Thyroid gland (tissue), 4 donors: ENCODE measurements at regions not wholly inside any gene's neighbourhood (a gene's known extent, or its start where the extent isn't known, plus 50 kb on each side); places are given as distances from the start of the nearest gene placed in this dataset.

Experiments
- CTCF ChIP-seq, 6 experiments: fragments of 200-600 bp in 3 of 6; fragments of 450-650 bp in 3 of 6; sonication (generic) in 3 of 6; IDR thresholded peaks; one replicate each; pipeline ENCODE4 v1.5.1; 2016 to 2019; ENCODE audit warnings: antibody characterized with exemption in 6 of 6, mild to moderate bottlenecking in 2 of 6, inconsistent platforms in 1 of 6, moderate library complexity in 1 of 6
- POLR2A ChIP-seq, 2 donors: fragments of 450-650 bp; IDR thresholded peaks; one replicate each; pipeline ENCODE4 v1.6.1; 2017; ENCODE audit warnings: antibody characterized with exemption in 2 of 2, mild to moderate bottlenecking in 2 of 2, moderate library complexity in 1 of 2

GRCh38 chr3:88480822-88481221, 331.1 kb downstream of the C3orf38 start:
- TF ChIP-seq CTCF (IDR thresholded peaks at IDR 0.05), result no peak
- no peak for TF ChIP-seq POLR2A (IDR thresholded peaks at IDR 0.05)
